Kidney (tissue), 13 donors: ENCODE measurements at regions not wholly inside any gene's neighbourhood (a gene's known extent, or its start where the extent isn't known, plus 50 kb on each side); places are given as distances from the start of the nearest gene placed in this dataset.

Experiments used
- DNase-seq, 5 donors: peaks; one replicate each; pipeline ENCODE4 v3.0.0-alpha.2; 2013 to 2020
- FAIRE-seq: peaks from 2 replicates; lab custom pipeline; 2012; peaks lifted over from hg19 to GRCh38; lab: Jason Lieb, UNC
- H3K27ac ChIP-seq, 2 donors: one replicate each; pipeline ENCODE4 v1.7.0; 2013; ENCODE audit warnings: low read depth in 2 of 2, low read length in 2 of 2, inconsistent platforms in 1 of 2
- H3K27me3 ChIP-seq: one replicate; pipeline ENCODE4 v1.7.1; 2013; ENCODE audit warnings: low read length, inconsistent platforms; ENCODE audit not compliant: control insufficient read depth, insufficient read depth
- H3K36me3 ChIP-seq, 3 donors: one replicate each; pipeline versions ENCODE4 v1.7.0 to v1.7.1; 2013; ENCODE audit warnings: low read length in 3 of 3, control low read depth in 1 of 3, inconsistent platforms in 1 of 3; ENCODE audit not compliant: insufficient read depth in 3 of 3, control insufficient read depth in 2 of 3
- H3K4me1 ChIP-seq, 3 donors: one replicate each; pipeline versions ENCODE4 v1.7.0 to v1.7.1; 2013; ENCODE audit warnings: low read length in 3 of 3, inconsistent platforms in 1 of 3, low read depth in 1 of 3; ENCODE audit not compliant: control insufficient read depth in 2 of 3, insufficient read depth in 2 of 3
- H3K4me3 ChIP-seq, 3 donors: one replicate each; pipeline versions ENCODE4 v1.7.0 to v1.8.1; 2013; ENCODE audit warnings: low read length in 3 of 3, control low read depth in 1 of 3, inconsistent platforms in 1 of 3
- H3K9ac ChIP-seq, 3 donors: one replicate each; pipeline versions ENCODE4 v1.7.0 to v1.7.1; 2013; ENCODE audit warnings: low read length in 3 of 3, control low read depth in 1 of 3, inconsistent platforms in 1 of 3
- H3K9me3 ChIP-seq, 3 donors: one replicate each; pipeline versions ENCODE4 v1.7.0 to v1.7.1; 2013; ENCODE audit warnings: low read length in 3 of 3, control low read depth in 1 of 3, inconsistent platforms in 1 of 3; ENCODE audit not compliant: control insufficient read depth in 2 of 3, insufficient read depth in 1 of 3
- intact Hi-C: fragments of 100-400 bp; cut with DNase I; formaldehyde crosslinking; loops from one replicate; pipeline ENCODE4 v1.11.1; 2022
- TF ChIP-seq, protein P1 (sequence below): IDR thresholded peaks from 3 replicates; pipeline ENCODE4 v1.5.1; 2012; ENCODE audit warnings: mild to moderate bottlenecking, moderate library complexity, borderline replicate concordance; ENCODE audit not compliant: insufficient read depth; ENCODE audit errors: extremely low read depth
- donor health status: control.
- donor health status: control.
- donor health status: control.
- donor health status: control.
- donor health status: control.
- donor health status: DM: yes; HTN: yes; CAD: no.
- donor health status: Normal renal cell carcinoma (clear cell type).

DNA sequence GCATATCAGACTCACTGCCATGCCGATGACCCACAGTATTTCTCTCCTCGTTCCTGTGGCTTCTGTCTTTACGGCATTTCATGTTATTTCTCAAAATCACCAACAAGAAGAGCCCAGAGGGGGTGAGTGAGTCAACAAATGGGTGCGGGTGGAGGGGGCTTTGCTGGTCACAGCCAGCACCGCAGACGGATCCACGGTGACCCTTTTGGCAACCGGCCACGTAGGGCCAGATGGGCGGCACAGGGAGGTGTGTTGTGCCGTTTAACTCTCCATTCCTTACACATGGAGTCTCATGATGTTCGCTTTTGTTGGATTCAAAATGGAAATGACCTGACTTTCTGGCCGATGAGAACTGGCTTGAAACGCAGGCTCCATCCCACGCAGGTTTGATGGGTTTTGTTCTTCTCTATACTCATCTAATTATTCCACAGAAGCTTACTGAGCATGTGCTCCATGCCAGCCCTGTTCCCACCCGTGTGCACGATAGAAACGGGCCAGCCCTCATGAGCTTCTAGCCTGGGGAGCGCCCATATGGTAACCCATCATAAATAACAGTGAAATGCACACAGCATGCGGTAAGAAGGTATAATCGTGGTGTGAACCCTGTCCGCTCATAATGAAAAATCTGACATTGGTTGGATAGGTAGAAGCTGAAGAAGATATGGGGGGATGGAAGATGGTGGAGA, 319.9 kb downstream of the BRD1 start:
- H3K27me3 ChIP-seq: no peaks in the 10 kb centered on the region
- TF ChIP-seq, protein P1, sequence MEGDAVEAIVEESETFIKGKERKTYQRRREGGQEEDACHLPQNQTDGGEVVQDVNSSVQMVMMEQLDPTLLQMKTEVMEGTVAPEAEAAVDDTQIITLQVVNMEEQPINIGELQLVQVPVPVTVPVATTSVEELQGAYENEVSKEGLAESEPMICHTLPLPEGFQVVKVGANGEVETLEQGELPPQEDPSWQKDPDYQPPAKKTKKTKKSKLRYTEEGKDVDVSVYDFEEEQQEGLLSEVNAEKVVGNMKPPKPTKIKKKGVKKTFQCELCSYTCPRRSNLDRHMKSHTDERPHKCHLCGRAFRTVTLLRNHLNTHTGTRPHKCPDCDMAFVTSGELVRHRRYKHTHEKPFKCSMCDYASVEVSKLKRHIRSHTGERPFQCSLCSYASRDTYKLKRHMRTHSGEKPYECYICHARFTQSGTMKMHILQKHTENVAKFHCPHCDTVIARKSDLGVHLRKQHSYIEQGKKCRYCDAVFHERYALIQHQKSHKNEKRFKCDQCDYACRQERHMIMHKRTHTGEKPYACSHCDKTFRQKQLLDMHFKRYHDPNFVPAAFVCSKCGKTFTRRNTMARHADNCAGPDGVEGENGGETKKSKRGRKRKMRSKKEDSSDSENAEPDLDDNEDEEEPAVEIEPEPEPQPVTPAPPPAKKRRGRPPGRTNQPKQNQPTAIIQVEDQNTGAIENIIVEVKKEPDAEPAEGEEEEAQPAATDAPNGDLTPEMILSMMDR: no peak
- no peak for DNase-seq
- FAIRE-seq: no peak
- H3K9ac ChIP-seq: no peak overlapping the region
- intact Hi-C loops: no loop called here
- H3K4me3 ChIP-seq: no peak overlapping the region
- no peaks in the 10 kb centered on the region for H3K36me3 ChIP-seq
- no peak overlapping the region for H3K27ac ChIP-seq
- H3K9me3 ChIP-seq: peaks cover 0 to 5% (median 4%) of the 10 kb centered on the region in 3 donors
- H3K4me1 ChIP-seq: no peaks in the 10 kb centered on the region

DNA sequence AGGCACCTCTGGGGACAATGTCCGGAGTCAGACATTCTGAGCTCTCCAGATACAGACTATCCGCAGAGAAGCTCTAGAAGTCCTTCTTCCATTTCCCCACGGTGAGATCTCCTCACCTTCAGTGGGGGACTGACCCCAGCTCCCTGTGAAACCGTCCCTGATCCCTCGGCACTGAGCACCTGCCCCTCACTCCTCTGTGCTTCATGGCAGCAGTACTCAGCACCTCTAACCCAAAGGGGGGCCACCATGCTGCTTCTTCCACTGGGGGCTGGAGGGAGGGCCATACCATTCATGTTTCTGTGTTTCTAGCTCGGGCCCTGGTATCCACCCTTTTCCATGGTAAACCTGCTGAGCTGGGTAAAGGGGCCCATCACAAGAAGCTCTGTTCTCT, 321.7 kb downstream of the BRD1 start:
- intact Hi-C loops: no loop called here
- Histone ChIP-seq H3K4me3 (no peak overlapping the region), H3K27ac (no peak overlapping the region), H3K9ac (no peak overlapping the region), H3K36me3 (no peaks in the 10 kb centered on the region), H3K9me3 (peaks cover 0 to 5% (median 4%) of the 10 kb centered on the region in 3 donors), H3K27me3 (no peaks in the 10 kb centered on the region), H3K4me1 (no peaks in the 10 kb centered on the region)
- TF ChIP-seq, protein P1: no peak
- FAIRE-seq (no peak), DNase-seq (no peak)

DNA sequence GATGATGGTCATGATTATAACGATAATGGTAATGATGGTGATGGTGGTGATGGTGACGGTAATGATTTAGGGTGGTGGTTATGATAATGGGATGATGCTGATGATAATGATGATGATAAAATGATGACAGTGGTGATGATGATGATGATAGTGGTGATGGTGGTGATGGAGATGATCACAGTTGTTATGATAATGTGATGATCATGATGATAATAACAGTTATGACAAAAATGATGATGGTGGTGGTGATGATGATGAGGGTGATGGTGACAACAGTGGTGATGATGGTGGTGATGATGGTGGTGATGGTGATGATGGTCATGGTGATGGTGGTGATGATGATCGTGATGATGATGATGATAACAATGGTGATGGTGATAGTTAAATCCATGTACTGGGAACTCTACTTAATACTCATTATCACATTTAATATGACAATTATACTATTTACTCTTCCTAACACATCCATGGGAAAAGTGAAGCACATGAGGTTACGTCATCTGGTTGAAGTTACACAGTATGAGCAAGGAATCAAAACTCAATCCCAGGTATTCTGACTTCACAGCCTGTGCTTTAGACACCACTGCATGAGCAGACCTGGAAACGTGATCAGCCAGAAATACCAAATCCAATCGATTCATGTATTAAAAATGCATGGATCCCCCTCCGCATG, 322.2 kb downstream of the BRD1 start:
- no peak overlapping the region for H3K9ac ChIP-seq
- H3K4me3 ChIP-seq: no peak overlapping the region
- FAIRE-seq: no peak
- DNase-seq: no peak
- intact Hi-C loops: no loop called here
- TF ChIP-seq, protein P1: no peak
- no peaks in the 10 kb centered on the region for H3K4me1 ChIP-seq
- no peaks in the 10 kb centered on the region for H3K36me3 ChIP-seq
- peaks cover 0 to 4% (median 0%) of the 10 kb centered on the region in 3 donors for H3K9me3 ChIP-seq
- H3K27me3 ChIP-seq: no peaks in the 10 kb centered on the region
- no peak overlapping the region for H3K27ac ChIP-seq
